GM18909 (cell line): ENCODE measurements at regions not wholly inside any gene's neighbourhood (a gene's known extent, or its start where the extent isn't known, plus 50 kb on each side); places are given as distances from the start of the nearest gene placed in this dataset.
"Not testable (repeated sequence)": the region's sequence is repeated elsewhere in the genome, so short reads cannot be mapped to it uniquely, and the experiment has no call there.

Experiments used
- ATAC-seq: cut with Tn5 transposase; IDR thresholded peaks from one replicate; pipeline ENCODE4 v1.9.1; 2021; ENCODE audit warnings: mild to moderate bottlenecking; ENCODE audit not compliant: unreplicated experiment, poor library complexity

GRCh38 chr2:183438541-183438940 is 314.3 kb downstream of the NUP35 start:
- ATAC-seq: no peak

GRCh38 chr2:183455056-183455455 is 330.8 kb downstream of the NUP35 start:
- no peak for ATAC-seq

GRCh38 chr2:183456177-183456576 is 331.9 kb downstream of the NUP35 start:
- ATAC-seq: no peak

- no peak for ATAC-seq
These were observed 334.2 kb downstream of the NUP35 start for GRCh38 chr2:183458460-183458859.

GRCh38 chr2:183459466-183459865 is 335.2 kb downstream of the NUP35 start:
- ATAC-seq: no peak

GRCh38 chr2:183463821-183464220 is 339.6 kb downstream of the NUP35 start:
- ATAC-seq: no peak

GRCh38 chr2:183465048-183465447 is 340.8 kb downstream of the NUP35 start:
- no peak for ATAC-seq

GRCh38 chr2:183474912-183475695 is 350.9 kb downstream of the NUP35 start:
- ATAC-seq: no peak

- ATAC-seq: no peak
These were observed 352.2 kb downstream of the NUP35 start for GRCh38 chr2:183476490-183476889.

GRCh38 chr2:183477296-183477695 is 353.1 kb downstream of the NUP35 start:
- no peak for ATAC-seq

- ATAC-seq: not testable (repeated sequence)
These were observed 354.8 kb downstream of the NUP35 start for GRCh38 chr2:183478941-183479595.

GRCh38 chr2:183487326-183487725 is 363.1 kb downstream of the NUP35 start:
- no peak for ATAC-seq

GRCh38 chr2:183488421-183488820 is 364.2 kb downstream of the NUP35 start:
- no peak for ATAC-seq

- ATAC-seq: no peak
These were observed 366.2 kb downstream of the NUP35 start for GRCh38 chr2:183490489-183490888.

- ATAC-seq: no peak
These were observed 366.7 kb downstream of the NUP35 start for GRCh38 chr2:183490914-183491313.

- no peak for ATAC-seq
These were observed 368.8 kb downstream of the NUP35 start for GRCh38 chr2:183493040-183493439.

GRCh38 chr2:183495079-183495478 is 370.8 kb downstream of the NUP35 start:
- no peak for ATAC-seq

GRCh38 chr2:183495589-183496267 is 371.5 kb downstream of the NUP35 start:
- peak; percentile 99 for ATAC-seq

- ATAC-seq: no peak
These were observed 373.6 kb downstream of the NUP35 start for GRCh38 chr2:183497861-183498260.

GRCh38 chr2:183505911-183506310 is 381.7 kb downstream of the NUP35 start:
- peak; percentile 99 for ATAC-seq

- ATAC-seq: no peak
These were observed 386.9 kb downstream of the NUP35 start for GRCh38 chr2:183511154-183511553.
